ENCODE measurements at regions not wholly inside any gene's neighbourhood (a gene's known extent, or its start where the extent isn't known, plus 50 kb on each side); places are given as distances from the start of the nearest gene placed in this dataset.

GRCh38 chr14:41488401-41488800 is 118.3 kb upstream of the LRFN5 start:
- no peak overlapping the region for H3K27ac Mint-ChIP-seq
- H3K27me3 Mint-ChIP-seq (ENCODE audit: low read depth in 2 of 2), result no peaks in the 10 kb centered on the region
- ATAC-seq (no peak), DNase-seq (no peak)
- H3K4me1 ChIP-seq (ENCODE audit: control insufficient read depth, insufficient read depth, low read length), result no peaks in the 10 kb centered on the region
- H3K9me3 ChIP-seq (ENCODE audit: control insufficient read depth, insufficient read depth, low read length), result no peaks in the 10 kb centered on the region
- H3K4me1 Mint-ChIP-seq, result no peaks in the 10 kb centered on the region
- intact Hi-C loops (cut with micrococcal nuclease), result no loop called here
- no peaks in the 10 kb centered on the region for H3K27me3 ChIP-seq (ENCODE audit: control insufficient read depth, insufficient read depth, low read length)
- no peak overlapping the region for H3K27ac ChIP-seq (ENCODE audit: low read length)
- 94% methylated on average over 1 of the region's 1 CpG for WGBS (ENCODE audit: insufficient coverage)
- peaks cover 7 to 9% of the 10 kb centered on the region in 2 donors for H3K9me3 Mint-ChIP-seq
- no peaks in the 10 kb centered on the region for H3K36me3 ChIP-seq (ENCODE audit: control insufficient read depth, insufficient read depth, low read length)
- TF ChIP-seq, protein P1, sequence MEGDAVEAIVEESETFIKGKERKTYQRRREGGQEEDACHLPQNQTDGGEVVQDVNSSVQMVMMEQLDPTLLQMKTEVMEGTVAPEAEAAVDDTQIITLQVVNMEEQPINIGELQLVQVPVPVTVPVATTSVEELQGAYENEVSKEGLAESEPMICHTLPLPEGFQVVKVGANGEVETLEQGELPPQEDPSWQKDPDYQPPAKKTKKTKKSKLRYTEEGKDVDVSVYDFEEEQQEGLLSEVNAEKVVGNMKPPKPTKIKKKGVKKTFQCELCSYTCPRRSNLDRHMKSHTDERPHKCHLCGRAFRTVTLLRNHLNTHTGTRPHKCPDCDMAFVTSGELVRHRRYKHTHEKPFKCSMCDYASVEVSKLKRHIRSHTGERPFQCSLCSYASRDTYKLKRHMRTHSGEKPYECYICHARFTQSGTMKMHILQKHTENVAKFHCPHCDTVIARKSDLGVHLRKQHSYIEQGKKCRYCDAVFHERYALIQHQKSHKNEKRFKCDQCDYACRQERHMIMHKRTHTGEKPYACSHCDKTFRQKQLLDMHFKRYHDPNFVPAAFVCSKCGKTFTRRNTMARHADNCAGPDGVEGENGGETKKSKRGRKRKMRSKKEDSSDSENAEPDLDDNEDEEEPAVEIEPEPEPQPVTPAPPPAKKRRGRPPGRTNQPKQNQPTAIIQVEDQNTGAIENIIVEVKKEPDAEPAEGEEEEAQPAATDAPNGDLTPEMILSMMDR (IDR thresholded peaks at IDR 0.05), result no peak
- H3K36me3 Mint-ChIP-seq, result no peaks in the 10 kb centered on the region
- H3K4me3 ChIP-seq (ENCODE audit: low read length), result no peak overlapping the region
- H3K4me3 Mint-ChIP-seq, result no peak overlapping the region

DNA sequence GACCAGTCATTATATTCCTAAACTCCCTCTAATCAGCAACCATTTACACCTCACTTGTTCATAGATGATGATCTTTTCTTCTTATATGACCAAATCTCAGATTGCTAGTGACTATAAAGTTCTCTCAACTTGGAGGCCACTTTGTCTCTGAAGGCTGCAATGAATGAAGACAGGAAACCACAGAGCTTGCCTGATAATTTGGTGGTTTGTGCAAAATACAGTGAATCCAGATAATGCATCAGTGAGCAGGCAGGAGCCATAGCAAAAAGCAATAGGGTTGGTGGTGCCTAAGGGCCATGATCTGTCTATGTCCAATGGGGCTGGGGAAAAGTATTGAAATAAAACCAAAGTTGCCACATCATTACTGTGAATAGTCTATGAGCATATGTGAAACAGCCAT is 123.8 kb upstream of the LRFN5 start:
- Histone ChIP-seq H3K27me3 (ENCODE audit: control insufficient read depth, insufficient read depth, low read length) (no peaks in the 10 kb centered on the region), H3K36me3 (ENCODE audit: control insufficient read depth, insufficient read depth, low read length) (no peaks in the 10 kb centered on the region), H3K27ac (ENCODE audit: low read length) (no peak overlapping the region), H3K4me1 (ENCODE audit: control insufficient read depth, insufficient read depth, low read length) (no peaks in the 10 kb centered on the region), H3K9me3 (ENCODE audit: control insufficient read depth, insufficient read depth, low read length) (no peaks in the 10 kb centered on the region), H3K4me3 (ENCODE audit: low read length) (no peak overlapping the region)
- TF ChIP-seq, protein P1 (IDR thresholded peaks at IDR 0.05), result no peak
- H3K9me3 Mint-ChIP-seq, result peaks cover 10 to 16% of the 10 kb centered on the region in 2 donors
- H3K27me3 Mint-ChIP-seq (ENCODE audit: low read depth in 2 of 2), result no peaks in the 10 kb centered on the region
- intact Hi-C loops (cut with micrococcal nuclease), result no loop called here
- no peak for ATAC-seq
- no peak for DNase-seq
- H3K27ac Mint-ChIP-seq, result no peak overlapping the region
- no peaks in the 10 kb centered on the region for H3K36me3 Mint-ChIP-seq
- no peak overlapping the region for H3K4me3 Mint-ChIP-seq
- H3K4me1 Mint-ChIP-seq, result no peaks in the 10 kb centered on the region

GRCh38 chr14:41476526-41476925 is 130.2 kb upstream of the LRFN5 start:
- Mint-ChIP-seq H3K9me3 (peaks cover 16 to 24% of the 10 kb centered on the region in 2 donors), H3K4me3 (no peak overlapping the region), H3K27ac (no peak overlapping the region), H3K4me1 (no peaks in the 10 kb centered on the region), H3K36me3 (peaks cover 5% of the 10 kb centered on the region), H3K27me3 (ENCODE audit: low read depth in 2 of 2) (no peaks in the 10 kb centered on the region)
- H3K36me3 ChIP-seq (ENCODE audit: control insufficient read depth, insufficient read depth, low read length), result no peaks in the 10 kb centered on the region
- H3K27me3 ChIP-seq (ENCODE audit: control insufficient read depth, insufficient read depth, low read length), result no peaks in the 10 kb centered on the region
- DNase-seq, result no peak
- H3K27ac ChIP-seq (ENCODE audit: low read length), result no peak overlapping the region
- intact Hi-C loops (cut with micrococcal nuclease), result no loop called here
- no peaks in the 10 kb centered on the region for H3K9me3 ChIP-seq (ENCODE audit: control insufficient read depth, insufficient read depth, low read length)
- TF ChIP-seq, protein P1 (IDR thresholded peaks at IDR 0.05), result no peak
- no peak overlapping the region for H3K4me3 ChIP-seq (ENCODE audit: low read length)
- WGBS (ENCODE audit: insufficient coverage), result 39% methylated on average over 1 of the region's 1 CpG
- H3K4me1 ChIP-seq (ENCODE audit: control insufficient read depth, insufficient read depth, low read length), result no peaks in the 10 kb centered on the region
- no peak for ATAC-seq

DNA sequence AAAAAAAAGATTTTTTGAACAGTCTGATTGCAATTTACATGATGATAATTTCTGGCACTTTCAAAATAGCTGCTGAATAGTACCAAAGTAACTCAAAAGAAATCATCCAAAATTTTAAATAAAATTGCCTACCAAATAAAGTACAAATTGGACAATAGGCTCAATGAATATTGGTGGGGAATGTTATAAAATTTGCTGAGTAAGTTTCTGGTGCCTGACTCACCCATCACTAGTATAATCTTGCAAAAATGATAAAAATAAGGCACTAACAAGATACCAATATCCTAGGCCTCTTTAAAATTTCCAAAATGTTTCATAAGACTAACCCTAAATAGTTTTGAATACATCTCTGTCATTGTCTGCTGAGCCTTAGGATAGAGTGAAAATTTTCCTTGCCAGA is 145.3 kb upstream of the LRFN5 start:
- no peak overlapping the region for H3K27ac Mint-ChIP-seq

More for the DNA sequence above, 145.3 kb upstream of the LRFN5 start:
- no peaks in the 10 kb centered on the region for H3K9me3 ChIP-seq (ENCODE audit: control insufficient read depth, insufficient read depth, low read length)
- Mint-ChIP-seq H3K9me3 (peaks cover 0 to 2% of the 10 kb centered on the region in 2 donors), H3K27me3 (ENCODE audit: low read depth in 2 of 2) (no peaks in the 10 kb centered on the region), H3K36me3 (no peaks in the 10 kb centered on the region), H3K4me3 (no peak overlapping the region), H3K4me1 (no peaks in the 10 kb centered on the region)
- TF ChIP-seq, protein P1 (IDR thresholded peaks at IDR 0.05), result no peak
- no peaks in the 10 kb centered on the region for H3K27me3 ChIP-seq (ENCODE audit: control insufficient read depth, insufficient read depth, low read length)
- no peaks in the 10 kb centered on the region for H3K36me3 ChIP-seq (ENCODE audit: control insufficient read depth, insufficient read depth, low read length)
- DNase-seq, result no peak
- no peak overlapping the region for H3K27ac ChIP-seq (ENCODE audit: low read length)
- H3K4me3 ChIP-seq (ENCODE audit: low read length), result no peak overlapping the region
- intact Hi-C loops (cut with micrococcal nuclease), result no loop called here
- no peak for ATAC-seq
- no peaks in the 10 kb centered on the region for H3K4me1 ChIP-seq (ENCODE audit: control insufficient read depth, insufficient read depth, low read length)
